Mesothelial cell of epicardium (in vitro differentiated cells): ENCODE measurements at regions not wholly inside any gene's neighbourhood (a gene's known extent, or its start where the extent isn't known, plus 50 kb on each side); places are given as distances from the start of the nearest gene placed in this dataset.

ENCODE experiments used
- DNase-seq, 2 experiments: peaks; one replicate each; pipeline ENCODE4 v3.0.0; 2021; ENCODE audit warnings: low spot score in 2 of 2; ENCODE audit not compliant: unreplicated experiment in 2 of 2
- H3K27ac Mint-ChIP-seq: 2 replicates; pipeline ENCODE4 v1.8.0; 2021; ENCODE audit warnings: mixed read lengths
- H3K27me3 Mint-ChIP-seq: 2 replicates; pipeline ENCODE4 v1.8.0; 2021; ENCODE audit warnings: low read depth, mixed read lengths
- H3K36me3 Mint-ChIP-seq: 2 replicates; pipeline ENCODE4 v1.8.0; 2021; ENCODE audit warnings: mixed read lengths
- H3K4me1 Mint-ChIP-seq: 2 replicates; pipeline ENCODE4 v1.8.0; 2021; ENCODE audit warnings: mixed read lengths
- H3K4me3 Mint-ChIP-seq: 2 replicates; pipeline ENCODE4 v1.8.0; 2021; ENCODE audit warnings: mild to moderate bottlenecking, moderate library complexity, mixed read lengths
- H3K9me3 Mint-ChIP-seq: 2 replicates; pipeline ENCODE4 v1.8.0; 2021; ENCODE audit warnings: mixed read lengths
- TF ChIP-seq, protein P1 (sequence below): fragments of 200-600 bp; sonication (generic); IDR thresholded peaks from one replicate; pipeline ENCODE4 v1.5.0; 2021; ENCODE audit warnings: antibody characterized with exemption; ENCODE audit not compliant: unreplicated experiment

- Mint-ChIP-seq H3K4me1 (peaks cover 22% of the 10 kb centered on the region), H3K9me3 (peaks cover 24% of the 10 kb centered on the region), H3K4me3 (no peak overlapping the region), H3K27ac (no peak overlapping the region), H3K27me3 (peaks cover 7% of the 10 kb centered on the region), H3K36me3 (no peaks in the 10 kb centered on the region)
- DNase-seq: no peak
- TF ChIP-seq, protein P1, sequence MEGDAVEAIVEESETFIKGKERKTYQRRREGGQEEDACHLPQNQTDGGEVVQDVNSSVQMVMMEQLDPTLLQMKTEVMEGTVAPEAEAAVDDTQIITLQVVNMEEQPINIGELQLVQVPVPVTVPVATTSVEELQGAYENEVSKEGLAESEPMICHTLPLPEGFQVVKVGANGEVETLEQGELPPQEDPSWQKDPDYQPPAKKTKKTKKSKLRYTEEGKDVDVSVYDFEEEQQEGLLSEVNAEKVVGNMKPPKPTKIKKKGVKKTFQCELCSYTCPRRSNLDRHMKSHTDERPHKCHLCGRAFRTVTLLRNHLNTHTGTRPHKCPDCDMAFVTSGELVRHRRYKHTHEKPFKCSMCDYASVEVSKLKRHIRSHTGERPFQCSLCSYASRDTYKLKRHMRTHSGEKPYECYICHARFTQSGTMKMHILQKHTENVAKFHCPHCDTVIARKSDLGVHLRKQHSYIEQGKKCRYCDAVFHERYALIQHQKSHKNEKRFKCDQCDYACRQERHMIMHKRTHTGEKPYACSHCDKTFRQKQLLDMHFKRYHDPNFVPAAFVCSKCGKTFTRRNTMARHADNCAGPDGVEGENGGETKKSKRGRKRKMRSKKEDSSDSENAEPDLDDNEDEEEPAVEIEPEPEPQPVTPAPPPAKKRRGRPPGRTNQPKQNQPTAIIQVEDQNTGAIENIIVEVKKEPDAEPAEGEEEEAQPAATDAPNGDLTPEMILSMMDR: no peak
These were observed 202.3 kb upstream of the IGF1R start for GRCh38 chr15:98446083-98446482.

GRCh38 chr15:98447069-98447468, 201.3 kb upstream of the IGF1R start:
- peaks cover 24% of the 10 kb centered on the region for H3K9me3 Mint-ChIP-seq
- no peak overlapping the region for H3K27ac Mint-ChIP-seq
- TF ChIP-seq, protein P1: no peak
- peaks cover 7% of the 10 kb centered on the region for H3K27me3 Mint-ChIP-seq
- peaks cover 22% of the 10 kb centered on the region for H3K4me1 Mint-ChIP-seq
- H3K4me3 Mint-ChIP-seq: no peak overlapping the region
- no peak for DNase-seq
- H3K36me3 Mint-ChIP-seq: no peaks in the 10 kb centered on the region

DNA sequence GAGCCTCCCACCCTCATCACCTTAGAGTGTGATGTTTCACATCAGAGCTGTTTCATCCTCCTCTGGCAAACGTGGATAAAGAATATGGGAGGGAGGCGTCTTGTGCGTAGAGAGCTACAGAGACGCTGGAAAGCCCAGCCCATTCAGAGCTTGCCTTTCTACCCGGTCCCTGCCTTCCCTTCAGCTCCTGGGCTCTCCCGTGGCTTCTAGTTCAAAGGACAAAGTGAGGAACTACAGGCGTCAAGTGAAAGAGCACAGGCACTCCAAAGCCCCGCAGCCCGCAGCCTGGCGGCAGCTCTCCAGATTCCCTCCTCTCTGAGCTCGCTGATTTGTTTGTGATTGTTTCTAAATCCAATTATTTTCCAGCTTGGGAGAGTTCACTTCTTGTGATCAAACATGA, 197.1 kb upstream of the IGF1R start:
- TF ChIP-seq, protein P1: no peak
- Mint-ChIP-seq H3K4me1 (no peaks in the 10 kb centered on the region), H3K4me3 (no peak overlapping the region), H3K36me3 (no peaks in the 10 kb centered on the region), H3K27me3 (peaks cover 7% of the 10 kb centered on the region), H3K9me3 (peaks cover 22% of the 10 kb centered on the region), H3K27ac (no peak overlapping the region)
- DNase-seq: no peak

GRCh38 chr15:98452238-98452637, 196.1 kb upstream of the IGF1R start:
- Mint-ChIP-seq H3K9me3 (peaks cover 20% of the 10 kb centered on the region), H3K36me3 (no peaks in the 10 kb centered on the region), H3K27me3 (peaks cover 6% of the 10 kb centered on the region), H3K4me3 (no peak overlapping the region), H3K27ac (no peak overlapping the region), H3K4me1 (no peaks in the 10 kb centered on the region)
- TF ChIP-seq, protein P1: no peak
- no peak for DNase-seq

DNA sequence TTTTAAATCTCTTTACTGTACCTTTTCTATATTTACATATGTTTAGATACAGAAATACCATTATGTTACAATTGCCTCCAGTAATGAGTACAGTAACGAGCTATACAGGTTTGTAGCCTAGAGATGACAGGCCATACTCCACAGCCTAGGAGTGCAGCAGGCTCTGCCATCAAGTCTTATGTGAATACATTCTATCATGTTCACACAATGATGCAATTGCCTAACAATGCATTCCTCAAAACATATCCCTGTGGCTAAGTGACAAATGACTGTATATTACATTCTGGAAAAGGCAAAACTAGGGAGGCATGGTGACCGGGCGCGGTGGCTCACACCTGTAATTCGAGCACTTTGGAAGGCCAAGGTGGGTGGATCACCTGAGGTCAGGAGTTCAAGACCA, 192.4 kb upstream of the IGF1R start:
- no peak overlapping the region for H3K4me3 Mint-ChIP-seq
- no peaks in the 10 kb centered on the region for H3K4me1 Mint-ChIP-seq
- TF ChIP-seq, protein P1: no peak
- no peaks in the 10 kb centered on the region for H3K36me3 Mint-ChIP-seq
- peaks cover 25% of the 10 kb centered on the region for H3K27me3 Mint-ChIP-seq
- no peak overlapping the region for H3K27ac Mint-ChIP-seq
- no peak for DNase-seq
- peaks cover 18% of the 10 kb centered on the region for H3K9me3 Mint-ChIP-seq

DNA sequence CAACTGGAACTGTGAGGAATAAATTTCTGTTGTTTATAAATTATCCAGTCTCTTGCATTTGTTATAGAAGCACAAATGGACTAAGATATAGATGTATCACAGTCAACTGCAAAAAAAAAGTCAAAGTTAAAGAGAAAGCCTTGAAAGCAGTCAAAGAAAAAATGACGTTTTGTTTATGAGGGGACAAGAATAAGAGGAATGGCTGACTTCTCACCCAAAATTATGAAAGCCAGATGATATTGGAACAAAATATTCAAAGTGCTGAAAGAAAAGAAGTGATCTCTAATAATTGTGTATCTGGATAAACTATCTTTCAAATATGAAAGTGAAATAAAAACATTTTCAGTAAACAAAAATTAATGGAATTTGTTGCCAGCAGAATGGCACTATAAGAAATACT, 171.8 kb upstream of the IGF1R start:
- H3K9me3 Mint-ChIP-seq: peaks cover 40% of the 10 kb centered on the region
- TF ChIP-seq, protein P1: no peak
- H3K27ac Mint-ChIP-seq: no peak overlapping the region
- H3K4me1 Mint-ChIP-seq: no peaks in the 10 kb centered on the region
- no peak overlapping the region for H3K4me3 Mint-ChIP-seq
- no peak for DNase-seq
- peaks cover 7% of the 10 kb centered on the region for H3K36me3 Mint-ChIP-seq
- no peaks in the 10 kb centered on the region for H3K27me3 Mint-ChIP-seq
